K562 (cell line): ENCODE measurements at regions not wholly inside any gene's neighbourhood (a gene's known extent, or its start where the extent isn't known, plus 50 kb on each side); places are given as distances from the start of the nearest gene placed in this dataset.

ENCODE experiments used
- ARID2 ChIP-seq: fragments of 450-650 bp; IDR thresholded peaks from 2 replicates; pipeline ENCODE4 v1.6.1; 2017; ENCODE audit warnings: antibody characterized with exemption, mild to moderate bottlenecking
- ARID4B ChIP-seq: sonication (generic); formaldehyde crosslinking; IDR thresholded peaks from 2 replicates; pipeline ENCODE4 v1.8.0; 2022; ENCODE audit warnings: mild to moderate bottlenecking, missing genetic modification reagents
- BDP1 ChIP-seq: IDR thresholded peaks from 3 replicates; pipeline ENCODE4 v1.6.1; 2011; ENCODE audit not compliant: insufficient read length, insufficient read depth
- BRD9 ChIP-seq: fragments of 450-650 bp; IDR thresholded peaks from 2 replicates; pipeline ENCODE4 v1.6.1; 2018; ENCODE audit warnings: low read depth; ENCODE audit not compliant: partially characterized antibody
- BRF1 ChIP-seq: IDR thresholded peaks from 3 replicates; pipeline ENCODE4 v1.6.1; 2011; ENCODE audit warnings: borderline replicate concordance, mild to moderate bottlenecking; ENCODE audit not compliant: insufficient read length; ENCODE audit errors: extremely low read depth
- CEBPZ ChIP-seq: fragments of 150-350 bp; IDR thresholded peaks from 2 replicates; pipeline ENCODE4 v1.6.1; 2014; ENCODE audit warnings: low read depth, mild to moderate bottlenecking, low read length, borderline replicate concordance
- CHCHD3 ChIP-seq: fragments of 250-450 bp; sonication (Bioruptor Pico); IDR thresholded peaks from 2 replicates; pipeline ENCODE4 v2.1.2; 2022; ENCODE audit warnings: mild to moderate bottlenecking
- CHD2 ChIP-seq: IDR thresholded peaks from 2 replicates; pipeline ENCODE4 v1.6.1; 2011; ENCODE audit warnings: low read depth, low read length
- ETS2 ChIP-seq: IDR thresholded peaks from 2 replicates; pipeline ENCODE4 v1.6.1; 2016; ENCODE audit warnings: borderline replicate concordance, missing genetic modification characterization, mild to moderate bottlenecking, moderate library complexity, missing compliant biosample characterization; ENCODE audit not compliant: poor library complexity, severe bottlenecking
- GABPB2 ChIP-seq: fragments of 250-450 bp; sonication (Bioruptor Pico); conservative IDR thresholded peaks from 2 replicates; pipeline ENCODE4 v1.5.1; 2021; ENCODE audit warnings: mild to moderate bottlenecking
- KLF6 ChIP-seq: fragments of 250-450 bp; sonication (Bioruptor Pico); IDR thresholded peaks from 2 replicates; pipeline ENCODE4 v1.4.0; 2020; ENCODE audit warnings: mild to moderate bottlenecking, moderate library complexity, borderline replicate concordance
- MITF ChIP-seq: IDR thresholded peaks from 2 replicates; pipeline ENCODE4 v1.6.1; 2014; ENCODE audit warnings: antibody characterized with exemption
- SMAD1 ChIP-seq: fragments of 150-350 bp; IDR thresholded peaks from 2 replicates; pipeline ENCODE4 v1.6.1; 2014; ENCODE audit warnings: low read length, low read depth; ENCODE audit not compliant: partially characterized antibody
- SMARCC2 ChIP-seq: fragments of 450-650 bp; IDR thresholded peaks from 2 replicates; pipeline ENCODE4 v1.6.1; 2017; ENCODE audit warnings: antibody characterized with exemption, moderate library complexity, mild to moderate bottlenecking, low read depth
- SRSF9 ChIP-seq: fragments of 200-400 bp; formaldehyde crosslinking; IDR thresholded peaks from 2 replicates; pipeline ENCODE4 v1.6.1; 2017; ENCODE audit warnings: low read depth, low read length, borderline replicate concordance
- ZNF668 ChIP-seq: fragments of 250-450 bp; sonication (Bioruptor Pico); IDR thresholded peaks from 2 replicates; pipeline ENCODE4 v1.8.0; 2022; ENCODE audit warnings: mild to moderate bottlenecking, inconsistent platforms
- TF ChIP-seq, protein P1 (sequence below): fragments of 450-650 bp; IDR thresholded peaks from 2 replicates; pipeline ENCODE4 v1.6.1; 2016
- TF ChIP-seq, protein P2 (sequence below): fragments of 250-450 bp; sonication (Bioruptor Pico); IDR thresholded peaks from 2 replicates; pipeline ENCODE4 v1.4.0; 2020; ENCODE audit warnings: mild to moderate bottlenecking, moderate library complexity

DNA sequence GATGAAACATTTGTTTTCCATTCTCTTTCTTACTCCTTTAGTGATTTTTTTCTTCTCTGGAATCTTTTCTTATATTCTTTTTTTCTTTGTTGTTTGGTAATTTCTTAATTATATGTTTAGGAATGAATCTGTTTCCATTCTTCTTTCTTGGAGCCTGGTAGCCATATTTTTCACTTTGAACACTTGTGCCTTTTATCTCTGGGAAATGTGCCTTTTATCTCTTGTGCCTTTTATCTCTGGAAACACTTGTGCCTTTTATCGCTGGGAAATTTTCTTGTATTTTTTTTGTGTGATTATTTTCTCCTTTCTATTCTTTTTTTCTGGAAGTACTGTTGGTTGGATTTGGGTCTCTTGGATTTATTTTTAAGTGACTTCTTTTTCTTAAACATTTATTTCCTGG, 118.2 kb downstream of the LEPR start (continued):
- TF ChIP-seq, protein P1, sequence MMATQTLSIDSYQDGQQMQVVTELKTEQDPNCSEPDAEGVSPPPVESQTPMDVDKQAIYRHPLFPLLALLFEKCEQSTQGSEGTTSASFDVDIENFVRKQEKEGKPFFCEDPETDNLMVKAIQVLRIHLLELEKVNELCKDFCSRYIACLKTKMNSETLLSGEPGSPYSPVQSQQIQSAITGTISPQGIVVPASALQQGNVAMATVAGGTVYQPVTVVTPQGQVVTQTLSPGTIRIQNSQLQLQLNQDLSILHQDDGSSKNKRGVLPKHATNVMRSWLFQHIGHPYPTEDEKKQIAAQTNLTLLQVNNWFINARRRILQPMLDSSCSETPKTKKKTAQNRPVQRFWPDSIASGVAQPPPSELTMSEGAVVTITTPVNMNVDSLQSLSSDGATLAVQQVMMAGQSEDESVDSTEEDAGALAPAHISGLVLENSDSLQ = no peak
- TF ChIP-seq ARID2 (no peak), KLF6 (no peak), ETS2 (tag) (no peak), CHCHD3 (CRISPR knock-in tag) (no peak), ARID4B (no peak), GABPB2 (no peak), SMARCC2 (peak; percentile 85), SRSF9 (no peak), MITF (no peak), ZNF668 (CRISPR knock-in tag) (no peak), CEBPZ (no peak), BRD9 (peak; percentile 69), CHD2 (no peak), SMAD1 (no peak), BDP1 (no peak), BRF1 (no peak)
- TF ChIP-seq, protein P2, sequence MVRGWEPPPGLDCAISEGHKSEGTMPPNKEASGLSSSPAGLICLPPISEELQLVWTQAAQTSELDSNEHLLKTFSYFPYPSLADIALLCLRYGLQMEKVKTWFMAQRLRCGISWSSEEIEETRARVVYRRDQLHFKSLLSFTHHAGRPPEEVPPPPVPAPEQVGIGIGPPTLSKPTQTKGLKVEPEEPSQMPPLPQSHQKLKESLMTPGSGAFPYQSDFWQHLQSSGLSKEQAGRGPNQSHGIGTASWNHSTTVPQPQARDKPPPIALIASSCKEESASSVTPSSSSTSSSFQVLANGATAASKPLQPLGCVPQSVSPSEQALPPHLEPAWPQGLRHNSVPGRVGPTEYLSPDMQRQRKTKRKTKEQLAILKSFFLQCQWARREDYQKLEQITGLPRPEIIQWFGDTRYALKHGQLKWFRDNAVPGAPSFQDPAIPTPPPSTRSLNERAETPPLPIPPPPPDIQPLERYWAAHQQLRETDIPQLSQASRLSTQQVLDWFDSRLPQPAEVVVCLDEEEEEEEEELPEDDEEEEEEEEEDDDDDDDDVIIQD = no peak
